Iris pigment epithelial cell (primary cell): ENCODE measurements at regions not wholly inside any gene's neighbourhood (a gene's known extent, or its start where the extent isn't known, plus 50 kb on each side); places are given as distances from the start of the nearest gene placed in this dataset.
"Not testable (repeated sequence)": the region's sequence is repeated elsewhere in the genome, so short reads cannot be mapped to it uniquely, and the experiment has no call there.

ENCODE experiments used
- DNase-seq: peaks from one replicate; pipeline ENCODE4 v3.0.0-alpha.2; 2011; ENCODE audit warnings: low read depth

- DNase-seq: no peak
These were observed 90.3 kb upstream of the PAM start for GRCh38 chr5:102664616-102665335.

DNA sequence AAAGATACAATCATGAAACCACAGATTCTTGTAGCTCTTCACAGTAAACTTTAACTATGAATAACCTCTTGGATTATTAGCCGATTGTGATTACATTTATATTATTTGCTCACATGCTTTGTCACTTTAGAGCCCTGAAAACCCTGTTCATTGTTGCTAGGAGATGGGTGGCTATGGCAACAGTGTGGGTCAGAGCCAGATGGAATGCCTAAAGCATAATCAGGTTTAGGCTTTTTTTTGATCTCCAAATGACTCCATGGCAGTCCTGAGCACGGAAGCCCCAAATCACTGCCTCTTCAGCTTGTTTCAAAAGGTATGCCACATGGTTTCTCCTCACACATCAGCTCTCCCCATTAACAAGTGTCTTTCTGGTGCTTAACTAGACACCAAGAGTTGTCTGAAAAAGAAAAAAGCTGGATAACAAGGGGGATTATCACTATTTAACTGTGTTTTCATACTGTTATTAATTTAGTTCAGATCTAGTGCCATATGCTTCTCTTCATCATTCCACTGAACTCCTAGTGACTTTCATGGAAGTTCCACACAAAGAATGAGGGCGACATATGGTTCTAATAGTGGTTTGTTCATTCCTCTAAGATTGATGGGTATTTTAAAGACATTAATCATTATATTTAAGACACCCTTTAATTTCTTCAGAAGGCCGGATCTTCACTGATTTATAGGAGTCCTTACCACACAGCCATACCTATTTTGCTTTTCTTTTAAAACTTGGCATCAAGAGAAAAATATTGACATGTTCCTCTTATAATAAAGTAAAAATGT, 88.8 kb upstream of the PAM start:
- peak; percentile 30 for DNase-seq

GRCh38 chr5:102668220-102668932, 86.7 kb upstream of the PAM start:
- DNase-seq: no peak

- peak; percentile 26 for DNase-seq
These were observed 84.8 kb upstream of the PAM start for GRCh38 chr5:102670224-102670836.

- DNase-seq: not testable (repeated sequence)
These were observed 83.9 kb upstream of the PAM start for GRCh38 chr5:102671033-102671734.

DNA sequence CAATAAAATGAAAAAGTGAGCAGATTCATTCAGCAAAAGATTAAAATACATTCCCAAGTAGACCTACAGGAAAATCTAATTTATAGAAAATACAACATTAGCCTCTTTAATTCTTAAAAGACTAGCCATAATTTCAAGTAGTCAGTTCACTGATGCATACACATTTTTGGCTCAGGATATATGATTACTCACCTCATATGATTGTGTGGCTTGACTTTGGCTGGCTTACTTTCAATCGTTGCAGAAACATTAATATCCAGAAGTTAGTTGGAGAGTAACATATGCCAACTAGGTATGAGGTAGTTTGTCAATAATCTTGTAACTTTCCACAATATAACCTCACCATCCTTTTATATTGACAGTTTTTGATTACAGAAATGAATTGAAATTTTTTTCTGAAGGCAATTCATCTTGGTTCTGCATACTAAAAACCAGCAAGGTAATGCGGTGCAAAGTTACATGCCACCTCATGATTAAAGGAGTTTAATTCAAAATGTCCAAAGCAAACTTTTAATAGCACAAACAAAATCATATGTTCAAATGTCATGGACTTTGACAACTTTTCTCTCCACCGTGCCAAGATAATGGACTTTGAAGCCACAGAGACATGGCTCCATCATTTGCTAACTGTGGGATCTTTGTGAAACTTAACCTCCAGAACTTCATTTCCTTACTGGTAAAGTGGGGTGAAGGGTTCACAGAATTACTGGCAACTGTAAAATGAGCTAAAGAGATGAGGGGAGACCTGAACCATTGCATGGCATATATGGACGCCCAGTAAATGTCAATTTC, 76.6 kb upstream of the PAM start:
- DNase-seq: peak; percentile 77

DNA sequence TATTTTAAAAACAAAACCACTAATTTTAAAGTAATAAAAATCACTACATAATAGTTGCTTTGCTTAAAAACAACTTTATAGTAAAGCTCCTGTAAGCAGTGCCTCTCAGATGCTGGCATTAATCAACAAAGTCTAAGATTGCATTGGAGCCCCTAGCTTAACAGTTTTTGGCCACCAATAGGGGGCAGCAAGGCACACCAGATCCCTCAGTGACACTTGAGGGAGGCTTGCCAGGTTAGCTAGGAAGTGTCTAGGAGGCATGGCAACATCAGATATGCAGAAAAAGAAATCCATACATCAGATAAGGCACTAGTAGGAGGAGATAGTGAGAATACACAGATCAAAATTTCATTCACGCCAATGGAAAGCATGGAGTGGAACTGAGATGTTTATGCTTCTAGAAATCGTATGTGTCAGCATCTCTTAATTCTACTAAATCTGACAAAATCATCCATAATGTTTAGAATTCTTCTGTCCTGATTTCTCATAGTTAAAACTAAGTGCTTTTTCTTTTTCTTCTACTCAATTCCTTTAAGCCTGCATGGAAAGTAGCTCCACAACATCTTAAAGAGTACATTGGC, 73.6 kb upstream of the PAM start:
- DNase-seq: peak; percentile 77

DNA sequence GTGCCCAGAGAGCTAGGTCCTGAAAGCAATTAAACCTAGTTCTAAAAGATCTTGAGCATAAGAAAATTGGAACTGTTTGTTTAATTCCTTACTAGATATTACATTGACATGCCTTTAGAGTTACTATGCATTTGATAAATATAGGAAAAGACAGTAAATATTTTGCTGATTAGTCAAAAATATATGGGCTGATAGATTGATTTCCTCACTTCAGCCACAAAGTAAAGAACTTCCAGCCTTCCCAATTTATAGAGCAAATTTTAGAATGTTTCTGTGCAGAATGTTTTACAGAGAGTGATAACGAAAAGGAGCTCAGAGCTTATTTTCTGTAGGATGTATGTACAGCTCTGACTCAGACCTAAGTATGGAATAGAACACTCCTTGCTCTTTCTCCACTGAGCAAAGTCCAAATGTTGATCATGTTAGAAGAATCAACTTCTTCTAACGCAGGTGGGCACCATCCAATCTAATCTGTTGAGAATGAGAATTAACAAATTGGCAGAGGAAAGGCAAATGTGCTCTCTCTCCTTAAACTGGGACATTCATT, 72.9 kb upstream of the PAM start:
- DNase-seq: no peak

GRCh38 chr5:102688076-102688475, 67.0 kb upstream of the PAM start:
- DNase-seq: not testable (repeated sequence)

- not testable (repeated sequence) for DNase-seq
These were observed 66.3 kb upstream of the PAM start for GRCh38 chr5:102688581-102689342.

- no peak for DNase-seq
These were observed 64.2 kb upstream of the PAM start for GRCh38 chr5:102690910-102691309.

- peak; percentile 39 for DNase-seq
These were observed 63.7 kb upstream of the PAM start for GRCh38 chr5:102691434-102691833.

DNA sequence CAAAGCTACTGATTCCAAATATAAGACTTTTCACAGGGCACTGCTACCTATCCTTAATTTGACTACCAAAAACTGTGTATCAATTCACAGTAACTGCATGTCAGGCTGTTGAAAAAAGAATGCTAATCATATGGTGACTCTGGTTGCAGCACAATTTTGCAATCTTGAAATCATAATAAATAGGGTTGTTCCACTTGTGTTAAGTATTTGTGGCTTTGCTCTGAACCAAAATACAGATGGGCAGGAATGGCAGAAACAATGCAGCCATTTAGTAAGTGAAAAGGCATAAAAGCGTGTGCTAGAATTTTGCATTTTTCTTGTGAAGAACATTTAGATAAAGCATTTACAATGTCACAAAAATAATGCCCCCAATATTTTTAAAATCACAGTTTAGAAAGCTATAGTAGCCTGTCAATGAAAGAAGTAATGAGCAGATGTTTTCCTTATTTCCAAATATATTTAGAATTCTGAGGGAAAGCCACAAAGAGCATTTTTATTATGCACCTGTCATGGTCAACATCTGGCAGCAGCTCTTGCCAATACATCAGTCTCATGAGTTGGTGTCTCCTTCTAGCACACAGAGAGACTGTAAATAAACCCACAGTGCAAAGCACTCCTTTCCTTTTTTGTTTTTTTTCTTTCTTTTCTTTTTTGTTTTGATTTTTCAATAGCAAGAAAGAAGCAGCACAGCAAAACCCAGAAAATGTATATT, 54.8 kb upstream of the PAM start:
- no peak for DNase-seq

DNA sequence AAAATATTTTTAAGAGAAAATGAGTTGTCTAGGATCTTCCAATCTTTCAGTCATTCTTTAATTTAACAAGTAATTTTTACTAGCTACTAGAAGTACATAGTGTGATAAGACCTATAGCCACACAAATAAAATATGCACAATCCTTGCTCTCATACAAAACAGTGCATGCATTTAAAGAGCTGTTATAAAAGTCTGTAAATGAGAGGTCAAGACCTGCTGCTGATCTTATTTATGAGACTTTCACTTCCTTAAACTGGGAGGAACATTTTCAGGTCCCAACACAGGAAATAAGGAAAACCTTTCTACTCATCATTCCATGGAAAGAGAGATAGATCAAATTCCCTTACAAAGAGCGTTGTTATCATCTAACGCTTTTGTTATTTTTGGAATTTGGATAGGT, 54.2 kb upstream of the PAM start:
- DNase-seq: no peak

GRCh38 chr5:102701748-102702147, 53.4 kb upstream of the PAM start:
- DNase-seq: no peak
